H1 (cell line): ENCODE measurements at regions not wholly inside any gene's neighbourhood (a gene's known extent, or its start where the extent isn't known, plus 50 kb on each side); places are given as distances from the start of the nearest gene placed in this dataset.
A peak's percentile ranks its signal among the peaks of the same experiment; 100 is the strongest.

Experiments
- CTCF ChIA-PET: fragments of 300-600 bp; sonication (Branson Sonifier 250); formaldehyde crosslinking; loops from one replicate; lab custom pipeline; 2021; ENCODE audit not compliant: partially characterized antibody; lab: Charles Lee
- POLR2A ChIA-PET: fragments of 300-600 bp; sonication (Branson Sonifier 250); formaldehyde crosslinking; loops from one replicate; lab custom pipeline; 2021; ENCODE audit warnings: inconsistent platforms; ENCODE audit not compliant: partially characterized antibody; lab: Charles Lee
- DNase-seq, 2 experiments: peaks; one replicate each; pipeline versions ENCODE4 v3.0.0 to v3.0.0-alpha.2; 2010 to 2022; ENCODE audit warnings: low spot score in 2 of 2, low read depth in 1 of 2, mixed read lengths in 1 of 2
- FAIRE-seq: peaks from 2 replicates; lab custom pipeline; 2011; peaks lifted over from hg19 to GRCh38; lab: Jason Lieb, UNC
- H2AFZ ChIP-seq: 2 replicates; pipeline ENCODE4 v1.8.1; 2012; ENCODE audit warnings: low read length, inconsistent platforms
- H2AK5ac ChIP-seq: 2 replicates; pipeline ENCODE4 v1.6.1; 2013; ENCODE audit warnings: low read depth, low read length
- H2BK120ac ChIP-seq: replicated peaks from 2 replicates; pipeline ENCODE3; 2013; ENCODE audit warnings: low read depth, low read length, inconsistent platforms
- H2BK12ac ChIP-seq: 2 replicates; pipeline ENCODE4 v1.6.1; 2013; ENCODE audit warnings: low read depth, low read length
- H2BK15ac ChIP-seq: 2 replicates; pipeline ENCODE4 v1.6.1; 2013; ENCODE audit warnings: low read length
- H2BK20ac ChIP-seq: 2 replicates; pipeline ENCODE4 v1.6.1; 2013; ENCODE audit warnings: low read length
- H2BK5ac ChIP-seq: 2 replicates; pipeline ENCODE4 v1.6.1; 2013; ENCODE audit warnings: low read depth, low read length
- H3K14ac ChIP-seq: 2 replicates; pipeline ENCODE4 v1.6.1; 2013; ENCODE audit warnings: inconsistent platforms; ENCODE audit not compliant: insufficient read length
- H3K18ac ChIP-seq: 2 replicates; pipeline ENCODE4 v1.6.1; 2013; ENCODE audit warnings: low read length; ENCODE audit errors: extremely low read depth
- H3K23ac ChIP-seq: 2 replicates; pipeline ENCODE4 v1.6.1; 2013; ENCODE audit warnings: inconsistent platforms; ENCODE audit not compliant: insufficient read length
- H3K23me2 ChIP-seq: 2 replicates; pipeline ENCODE4 v1.6.1; 2013; ENCODE audit warnings: low read depth, low read length
- H3K27ac ChIP-seq: 2 replicates; pipeline ENCODE4 v1.6.1; 2011; ENCODE audit warnings: low read depth, low read length, inconsistent platforms
- H3K27me3 ChIP-seq, 4 experiments: replicated peaks in 1 of 4; 1 replicate in 1 of 4; 2 replicates in 3 of 4; pipeline versions ENCODE4 v1.6.1 to v1.8.1; 2011 to 2013; ENCODE audit warnings: low read length in 3 of 4, mild to moderate bottlenecking in 3 of 4, inconsistent platforms in 2 of 4, mixed read lengths in 2 of 4, moderate library complexity in 1 of 4; ENCODE audit not compliant: control insufficient read depth in 3 of 4, insufficient read depth in 3 of 4; ENCODE audit errors: extremely low read depth in 1 of 4
- H3K36me3 ChIP-seq, 4 experiments: 2 replicates each; pipeline versions ENCODE4 v1.6.1 to v1.8.1; 2011 to 2013; ENCODE audit warnings: mild to moderate bottlenecking in 4 of 4, low read length in 3 of 4, moderate library complexity in 2 of 4, control low read depth in 1 of 4, inconsistent platforms in 1 of 4; ENCODE audit not compliant: insufficient read depth in 4 of 4, control insufficient read depth in 2 of 4
- H3K4ac ChIP-seq: replicated peaks from 2 replicates; pipeline ENCODE3; 2013; ENCODE audit warnings: low read length, low read depth, mixed read lengths, inconsistent platforms; ENCODE audit not compliant: insufficient read length
- H3K4me1 ChIP-seq, 4 experiments: replicated peaks in 1 of 4; 1 replicate in 1 of 4; 2 replicates in 3 of 4; pipeline versions ENCODE4 v1.6.1 to v1.8.1; 2011 to 2013; ENCODE audit warnings: low read length in 3 of 4, inconsistent platforms in 2 of 4, mixed read lengths in 1 of 4; ENCODE audit not compliant: insufficient read depth in 4 of 4, control insufficient read depth in 3 of 4
- H3K4me2 ChIP-seq, 2 experiments: 2 replicates each; pipeline versions ENCODE4 v1.6.1 to v1.8.1; 2011 to 2013; ENCODE audit warnings: low read depth in 2 of 2, low read length in 2 of 2, control low read depth in 1 of 2, inconsistent platforms in 1 of 2, mild to moderate bottlenecking in 1 of 2; ENCODE audit not compliant: insufficient read depth in 1 of 2
- H3K4me3 ChIP-seq, 4 experiments: fragments of 200-600, 300-600 bp in 1 of 4; sonication (generic), shearing (Covaris generic), sonication (Bioruptor Twin) in 1 of 4; 2 replicates each; pipeline versions ENCODE4 v1.5.1 to v1.8.1; 2011 to 2016; ENCODE audit warnings: low read length in 4 of 4, low read depth in 3 of 4, control low read depth in 2 of 4, inconsistent platforms in 2 of 4, mild to moderate bottlenecking in 2 of 4, mixed read lengths in 1 of 4, moderate library complexity in 1 of 4; ENCODE audit not compliant: insufficient read depth in 2 of 4; ENCODE audit errors: extremely low read depth in 1 of 4
- H3K56ac ChIP-seq: replicated peaks from 2 replicates; pipeline ENCODE3; 2013; ENCODE audit warnings: low read depth, mild to moderate bottlenecking, mixed read lengths, low read length, inconsistent platforms; ENCODE audit not compliant: insufficient read length
- H3K79me1 ChIP-seq: 2 replicates; pipeline ENCODE4 v1.6.1; 2013; ENCODE audit warnings: low read depth, low read length, control low read depth
- H3K79me2 ChIP-seq, 2 experiments: 2 replicates each; pipeline versions ENCODE4 v1.6.1 to v1.8.1; 2012 to 2013; ENCODE audit warnings: low read length in 2 of 2, mild to moderate bottlenecking in 2 of 2, inconsistent platforms in 1 of 2; ENCODE audit not compliant: insufficient read depth in 2 of 2, control insufficient read depth in 1 of 2
- H3K9ac ChIP-seq, 4 experiments: replicated peaks in 1 of 4; 1 replicate in 1 of 4; 2 replicates in 3 of 4; pipeline versions ENCODE4 v1.6.1 to v1.8.1; 2011 to 2013; ENCODE audit warnings: low read depth in 3 of 4, low read length in 3 of 4, control low read depth in 2 of 4, mild to moderate bottlenecking in 2 of 4, moderate library complexity in 2 of 4, inconsistent platforms in 1 of 4; ENCODE audit errors: extremely low read depth in 1 of 4
- H3K9me3 ChIP-seq, 2 experiments: 2 replicates each; pipeline versions ENCODE4 v1.6.1 to v1.8.1; 2012 to 2013; ENCODE audit warnings: mild to moderate bottlenecking in 2 of 2, moderate library complexity in 2 of 2, control low read depth in 1 of 2, inconsistent platforms in 1 of 2, low read depth in 1 of 2, low read length in 1 of 2, mixed read lengths in 1 of 2; ENCODE audit not compliant: insufficient read depth in 2 of 2
- H4K20me1 ChIP-seq, 2 experiments: replicated peaks in 1 of 2; 2 replicates each; pipeline versions ENCODE3 to v1.8.1; 2011 to 2013; ENCODE audit warnings: inconsistent platforms in 2 of 2, low read length in 2 of 2, mild to moderate bottlenecking in 1 of 2; ENCODE audit not compliant: insufficient read depth in 2 of 2, control insufficient read depth in 1 of 2
- H4K5ac ChIP-seq: 2 replicates; pipeline ENCODE4 v1.6.1; 2013; ENCODE audit warnings: low read length, low read depth, mixed read lengths, inconsistent platforms; ENCODE audit not compliant: insufficient read length
- H4K8ac ChIP-seq: 2 replicates; pipeline ENCODE4 v1.8.0; 2013; ENCODE audit warnings: mild to moderate bottlenecking, moderate library complexity, low read length, inconsistent platforms; ENCODE audit not compliant: insufficient read depth; ENCODE audit errors: extremely low read depth
- H4K91ac ChIP-seq: replicated peaks from 2 replicates; pipeline ENCODE3; 2013; ENCODE audit warnings: low read length, mixed read lengths, inconsistent platforms; ENCODE audit not compliant: insufficient read length
- WGBS, 2 experiments: shearing (Covaris generic) in 1 of 2; methylation state at CpG; one replicate each; pipeline versions ENCODE4 v1.1.6 to v1.1.7; 2013 to 2015; ENCODE audit warnings: low lambda C conversion rate in 2 of 2, mixed read lengths in 2 of 2, inconsistent platforms in 1 of 2, low coverage in 1 of 2, missing lambda C conversion rate in 1 of 2; ENCODE audit not compliant: insufficient replicate concordance in 2 of 2, insufficient coverage in 1 of 2, insufficient read length in 1 of 2; ENCODE audit errors: extremely low coverage in 1 of 2, missing lambda C conversion rate in 1 of 2; 5-methylcytosine and 5-hydroxymethylcytosine counted together
- TF ChIP-seq, protein P1 (sequence below), 3 experiments: IDR thresholded peaks; 1 replicate in 2 of 3; 2 replicates in 1 of 3; pipeline versions ENCODE4 v1.5.1 to v1.6.1; 2011; ENCODE audit warnings: low read length in 3 of 3, mild to moderate bottlenecking in 3 of 3, inconsistent platforms in 2 of 3, low read depth in 1 of 3, moderate library complexity in 1 of 3; ENCODE audit not compliant: insufficient read depth in 1 of 3; ENCODE audit errors: control extremely low read depth in 1 of 3

DNA sequence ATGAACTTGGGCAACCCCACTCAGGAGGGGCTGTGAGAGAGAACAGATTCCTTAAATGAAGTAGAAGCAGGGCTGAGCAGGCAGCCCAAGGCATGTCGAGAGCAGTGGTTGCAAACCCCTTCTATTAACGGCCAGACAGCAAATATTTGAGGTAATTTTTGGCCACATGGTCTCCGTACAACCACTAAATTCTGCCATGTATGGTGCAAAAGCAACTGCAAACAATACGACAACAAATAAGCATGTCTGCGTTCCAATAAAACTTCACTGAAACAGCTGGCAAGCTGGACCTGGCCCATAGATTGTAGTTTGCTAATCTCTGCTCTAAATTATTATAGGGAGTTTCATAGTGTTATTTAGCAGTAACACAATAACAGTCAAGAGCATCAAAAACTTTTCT lies 217.0 kb upstream of the ZNF521 start:
- TF ChIP-seq, protein P1, sequence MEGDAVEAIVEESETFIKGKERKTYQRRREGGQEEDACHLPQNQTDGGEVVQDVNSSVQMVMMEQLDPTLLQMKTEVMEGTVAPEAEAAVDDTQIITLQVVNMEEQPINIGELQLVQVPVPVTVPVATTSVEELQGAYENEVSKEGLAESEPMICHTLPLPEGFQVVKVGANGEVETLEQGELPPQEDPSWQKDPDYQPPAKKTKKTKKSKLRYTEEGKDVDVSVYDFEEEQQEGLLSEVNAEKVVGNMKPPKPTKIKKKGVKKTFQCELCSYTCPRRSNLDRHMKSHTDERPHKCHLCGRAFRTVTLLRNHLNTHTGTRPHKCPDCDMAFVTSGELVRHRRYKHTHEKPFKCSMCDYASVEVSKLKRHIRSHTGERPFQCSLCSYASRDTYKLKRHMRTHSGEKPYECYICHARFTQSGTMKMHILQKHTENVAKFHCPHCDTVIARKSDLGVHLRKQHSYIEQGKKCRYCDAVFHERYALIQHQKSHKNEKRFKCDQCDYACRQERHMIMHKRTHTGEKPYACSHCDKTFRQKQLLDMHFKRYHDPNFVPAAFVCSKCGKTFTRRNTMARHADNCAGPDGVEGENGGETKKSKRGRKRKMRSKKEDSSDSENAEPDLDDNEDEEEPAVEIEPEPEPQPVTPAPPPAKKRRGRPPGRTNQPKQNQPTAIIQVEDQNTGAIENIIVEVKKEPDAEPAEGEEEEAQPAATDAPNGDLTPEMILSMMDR (IDR thresholded peaks at IDR 0.05; ENCODE audit: control extremely low read depth in 1 of 3, insufficient read depth in 1 of 3, low read depth in 1 of 3, low read length in 3 of 3) = no peak
- FAIRE-seq = no peak
- WGBS, 2 experiments = 87% methylated on average over 5 of the region's 5 CpGs; no CpG with 5 or more reads in 1 of the 2 experiments
- H3K9ac ChIP-seq = no peak overlapping the region
- 0 out of 2 replicates have a peak overlapping the region, but pooled peaks have one; percentile 2 for H2AFZ ChIP-seq
- no peak overlapping the region for H4K91ac ChIP-seq
- no peaks in the 10 kb centered on the region for H3K79me2 ChIP-seq
- no peak overlapping the region for H3K14ac ChIP-seq
- no peak overlapping the region for H2BK12ac ChIP-seq
- H4K5ac ChIP-seq = no peak overlapping the region
- H3K23ac ChIP-seq = no peak overlapping the region
- H3K27me3 ChIP-seq = no peaks in the 10 kb centered on the region
- H3K4me1 ChIP-seq = no peaks in the 10 kb centered on the region
- CTCF ChIA-PET = interaction anchor here (1.1 kb wide), 1 partner anchor 37 kb away, joined by 4 read pairs; no protein-coding TSS in a partner anchor
- no peak overlapping the region for H3K4ac ChIP-seq
- no peaks in the 10 kb centered on the region for H3K79me1 ChIP-seq
- DNase-seq = no peak
- no peak overlapping the region for H2BK5ac ChIP-seq
- H3K56ac ChIP-seq = no peak overlapping the region
- H2AK5ac ChIP-seq = no peak overlapping the region
- H2BK120ac ChIP-seq = no peak overlapping the region
- H3K18ac ChIP-seq = no peak overlapping the region
- no peaks in the 10 kb centered on the region for H3K36me3 ChIP-seq
- peaks cover 0 to 8% of the 10 kb centered on the region in 2 experiments; a peak in 1 of 4 replicates for H3K9me3 ChIP-seq
- no peak overlapping the region for H4K8ac ChIP-seq
- POLR2A ChIA-PET = no interaction called here
- no peak overlapping the region for H3K4me3 ChIP-seq
- no peaks in the 10 kb centered on the region for H3K23me2 ChIP-seq
- no peak overlapping the region for H3K27ac ChIP-seq
- H2BK20ac ChIP-seq = no peak overlapping the region
- no peaks in the 10 kb centered on the region for H4K20me1 ChIP-seq
- no peak overlapping the region for H3K4me2 ChIP-seq
- no peak overlapping the region for H2BK15ac ChIP-seq
